ENCODE measurements at regions not wholly inside any gene's neighbourhood (a gene's known extent, or its start where the extent isn't known, plus 50 kb on each side); places are given as distances from the start of the nearest gene placed in this dataset.

DNA sequence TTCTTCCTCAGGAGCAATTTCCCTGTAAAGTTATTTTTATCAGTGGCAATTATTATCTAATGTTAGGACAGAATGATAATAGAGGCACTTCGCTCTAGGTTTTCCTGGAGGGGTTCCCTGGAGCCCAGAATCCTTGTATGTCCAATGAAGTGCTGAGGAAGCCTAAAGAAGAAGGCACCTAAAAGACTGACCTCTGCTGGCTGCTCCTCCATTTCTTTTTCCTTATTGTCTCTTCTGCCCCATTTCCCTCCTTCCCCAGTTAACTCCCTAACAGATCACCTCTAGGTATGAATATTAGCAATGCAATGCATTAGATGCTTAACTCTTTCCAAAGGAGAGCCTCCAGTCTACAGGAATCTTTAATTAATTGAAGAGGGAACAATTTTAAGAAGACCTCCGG lies 985.4 kb downstream of the DIAPH3 start:
- TF ChIP-seq POLR2A (IDR thresholded peaks at IDR 0.05) = no peak
- TF ChIP-seq, protein P1, sequence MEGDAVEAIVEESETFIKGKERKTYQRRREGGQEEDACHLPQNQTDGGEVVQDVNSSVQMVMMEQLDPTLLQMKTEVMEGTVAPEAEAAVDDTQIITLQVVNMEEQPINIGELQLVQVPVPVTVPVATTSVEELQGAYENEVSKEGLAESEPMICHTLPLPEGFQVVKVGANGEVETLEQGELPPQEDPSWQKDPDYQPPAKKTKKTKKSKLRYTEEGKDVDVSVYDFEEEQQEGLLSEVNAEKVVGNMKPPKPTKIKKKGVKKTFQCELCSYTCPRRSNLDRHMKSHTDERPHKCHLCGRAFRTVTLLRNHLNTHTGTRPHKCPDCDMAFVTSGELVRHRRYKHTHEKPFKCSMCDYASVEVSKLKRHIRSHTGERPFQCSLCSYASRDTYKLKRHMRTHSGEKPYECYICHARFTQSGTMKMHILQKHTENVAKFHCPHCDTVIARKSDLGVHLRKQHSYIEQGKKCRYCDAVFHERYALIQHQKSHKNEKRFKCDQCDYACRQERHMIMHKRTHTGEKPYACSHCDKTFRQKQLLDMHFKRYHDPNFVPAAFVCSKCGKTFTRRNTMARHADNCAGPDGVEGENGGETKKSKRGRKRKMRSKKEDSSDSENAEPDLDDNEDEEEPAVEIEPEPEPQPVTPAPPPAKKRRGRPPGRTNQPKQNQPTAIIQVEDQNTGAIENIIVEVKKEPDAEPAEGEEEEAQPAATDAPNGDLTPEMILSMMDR (IDR thresholded peaks at IDR 0.05) = peak in 1 of 5 experiments; percentile 8

All from tibial nerve (tissue), 3 donors.